Stimulated activated CD4-positive, alpha-beta T cell treated with anti-CD3 and anti-CD28 coated beads, Interleukin-4, amount 100 ng/mL, for 1 hour (primary cell): ENCODE measurements at regions not wholly inside any gene's neighbourhood (a gene's known extent, or its start where the extent isn't known, plus 50 kb on each side); places are given as distances from the start of the nearest gene placed in this dataset.

Source experiments
- DNase-seq: peaks from one replicate; pipeline ENCODE4 v3.0.0-alpha.2; 2020

DNA sequence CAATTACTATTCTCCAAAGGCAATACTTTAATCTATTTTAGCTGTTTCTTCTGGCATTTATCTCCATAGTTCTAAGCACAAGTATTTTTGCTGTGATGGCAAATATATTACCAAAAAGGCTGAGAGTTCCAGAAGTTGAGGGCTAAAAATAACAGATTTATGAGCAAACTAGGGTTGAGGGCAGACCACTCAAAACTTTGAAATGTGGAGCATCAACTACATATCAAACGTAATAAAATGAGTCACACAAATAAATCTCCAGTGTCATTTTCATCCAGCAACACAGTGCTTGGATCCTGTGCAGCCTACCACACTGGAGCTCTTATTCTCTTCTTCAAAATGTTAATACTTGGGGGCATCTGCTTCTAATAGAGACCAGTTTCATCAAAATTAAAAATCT lies 163.9 kb downstream of the HS3ST1 start:
- DNase-seq = no peak

DNA sequence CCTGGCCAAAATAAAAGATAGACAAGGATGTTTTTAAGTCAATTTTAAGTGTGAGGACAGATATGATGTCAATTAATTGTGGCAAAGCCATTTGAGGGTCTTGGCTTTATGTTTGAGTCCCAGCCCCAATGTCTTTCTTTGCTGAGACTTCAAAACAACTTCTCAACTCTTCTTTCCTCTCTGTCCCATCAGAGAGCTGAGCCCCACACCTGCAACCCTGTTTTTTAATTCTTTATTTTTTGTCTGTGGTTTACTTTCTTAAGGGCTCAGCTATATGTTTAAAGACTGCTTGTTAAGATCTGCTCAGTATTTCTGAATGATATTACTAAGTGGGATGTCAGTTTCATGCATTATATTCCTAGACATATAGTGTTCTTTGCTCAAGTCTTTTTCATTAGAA lies 164.3 kb downstream of the HS3ST1 start:
- no peak for DNase-seq

DNA sequence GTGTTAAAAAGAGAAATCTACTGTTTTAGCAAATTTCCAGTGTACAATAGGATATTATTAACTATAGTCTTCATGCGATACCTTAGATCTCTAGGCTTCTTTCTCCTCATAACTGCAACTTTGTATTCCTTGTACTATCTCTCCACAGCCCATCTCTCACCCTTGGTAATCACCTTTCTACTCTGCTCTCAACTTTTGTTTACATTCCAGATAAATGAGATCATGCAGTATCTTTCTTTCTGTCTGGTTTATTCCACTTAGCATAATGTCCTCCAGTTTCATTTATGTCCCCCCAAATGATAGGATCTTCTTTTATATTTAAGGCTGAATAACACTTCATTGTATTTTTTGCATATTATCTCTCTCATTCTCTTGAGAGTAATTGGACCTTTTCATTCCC lies 165.5 kb downstream of the HS3ST1 start:
- DNase-seq = no peak

DNA sequence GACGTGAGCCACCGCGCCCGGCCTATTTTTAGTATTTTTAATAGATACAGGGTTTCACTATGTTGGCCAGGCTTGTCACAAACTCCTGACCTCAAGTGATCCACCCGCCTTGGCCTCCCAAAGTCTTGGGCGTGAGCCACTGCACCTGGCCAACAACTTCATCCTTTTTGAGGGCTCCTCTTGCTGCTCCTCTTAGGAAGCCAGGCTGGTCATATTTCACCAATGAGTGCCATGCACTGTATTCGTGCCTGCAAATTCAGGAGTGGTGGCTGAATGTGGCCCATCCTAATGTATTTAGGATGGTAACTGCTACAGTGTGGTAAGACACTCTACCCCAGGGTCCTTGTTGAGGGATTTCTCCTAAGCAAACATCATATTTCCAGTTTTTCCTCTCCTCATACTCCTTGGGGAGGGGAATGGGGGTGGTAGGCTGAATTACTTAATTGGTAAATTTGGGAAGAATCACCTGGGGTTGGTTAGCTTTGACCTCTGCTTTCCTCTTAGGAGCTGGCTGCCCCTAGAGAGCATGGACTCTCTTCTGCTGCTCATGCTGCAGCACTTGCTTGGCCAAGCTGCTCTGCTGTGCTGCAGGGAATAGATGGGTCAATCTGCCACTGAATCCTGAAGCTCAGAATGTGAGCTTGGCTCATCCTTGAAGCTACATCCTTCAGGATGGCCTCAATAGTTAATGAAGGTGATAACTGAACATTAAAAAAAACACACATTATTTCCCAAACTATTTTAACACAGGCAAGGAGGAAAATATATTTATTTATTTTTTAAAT lies 167.4 kb downstream of the HS3ST1 start:
- no peak for DNase-seq

DNA sequence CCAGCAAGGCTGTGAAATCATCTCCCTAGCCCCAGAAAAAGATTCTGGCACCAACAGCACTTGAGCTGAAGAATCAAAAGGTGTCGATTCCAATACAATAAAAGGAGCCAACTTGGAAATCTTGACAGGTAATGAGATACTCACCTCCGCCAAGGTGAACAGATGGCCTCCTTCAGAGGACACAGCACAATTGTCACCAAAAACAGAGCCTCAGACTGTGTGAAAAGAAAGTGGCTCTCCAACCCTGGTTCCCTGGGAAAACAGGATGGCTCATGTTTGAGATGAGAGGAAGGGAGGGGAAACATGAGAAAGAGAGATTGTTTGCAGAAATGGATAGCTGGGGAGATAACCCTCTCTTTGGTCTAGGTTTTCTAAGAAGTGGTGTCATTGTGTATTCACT lies 168.9 kb downstream of the HS3ST1 start:
- DNase-seq = no peak

DNA sequence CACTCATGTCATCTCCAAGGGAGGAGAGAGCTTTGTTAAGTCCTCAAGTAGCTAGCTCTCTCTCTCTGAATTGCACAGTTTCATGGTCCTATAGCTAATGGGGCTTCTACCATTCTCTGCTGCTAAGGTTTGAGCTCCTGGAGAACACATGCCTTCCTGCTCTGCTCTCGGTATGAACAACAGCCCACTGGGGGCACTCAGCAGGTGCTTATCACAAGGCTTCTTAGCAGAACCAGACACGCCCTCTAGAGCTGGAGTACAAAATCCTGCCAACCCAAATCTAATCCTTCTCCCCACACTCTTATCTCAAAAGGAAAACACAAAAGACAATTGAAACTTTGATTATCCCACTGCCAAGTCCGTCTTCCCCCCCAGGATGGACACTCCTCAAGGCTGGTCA lies 176.5 kb downstream of the HS3ST1 start:
- DNase-seq = no peak

DNA sequence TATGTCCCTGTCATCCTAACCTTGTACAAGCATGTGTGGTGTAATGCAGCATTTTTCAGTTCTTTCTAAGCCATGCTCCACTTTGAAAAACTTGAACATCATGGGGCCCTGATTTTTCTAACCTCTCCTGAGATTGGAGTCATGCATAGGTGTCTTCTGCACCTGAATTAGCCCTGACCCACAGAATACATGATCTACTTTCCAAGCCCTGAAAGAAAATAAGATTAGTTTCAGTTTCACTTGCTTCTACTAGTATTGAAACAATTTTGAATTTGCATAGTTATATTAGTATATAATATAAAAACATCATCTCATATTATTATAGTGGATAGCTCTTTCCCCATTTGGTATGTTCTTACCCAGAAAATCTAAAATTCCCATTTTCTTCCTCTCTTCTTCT lies 178.2 kb downstream of the HS3ST1 start:
- DNase-seq = no peak

DNA sequence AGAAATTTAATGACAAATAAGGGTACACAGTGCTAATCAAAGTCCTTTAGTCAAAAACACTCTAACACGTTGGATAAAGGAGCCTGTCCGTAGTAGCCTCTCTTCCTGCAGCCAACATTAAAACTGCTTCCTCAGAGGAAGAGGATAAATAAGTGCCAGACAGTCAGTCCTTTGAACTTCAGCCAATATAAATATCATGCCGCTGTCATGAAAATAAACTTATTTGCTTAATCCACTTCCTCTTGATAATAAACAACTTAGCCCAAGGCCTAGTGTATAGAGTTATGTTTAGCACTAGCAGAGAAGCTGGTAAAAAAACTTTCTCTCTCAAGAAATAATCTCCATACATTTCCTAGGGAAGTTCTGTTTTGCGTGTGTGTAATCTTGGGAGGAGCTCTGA lies 196.7 kb downstream of the HS3ST1 start:
- no peak for DNase-seq

DNA sequence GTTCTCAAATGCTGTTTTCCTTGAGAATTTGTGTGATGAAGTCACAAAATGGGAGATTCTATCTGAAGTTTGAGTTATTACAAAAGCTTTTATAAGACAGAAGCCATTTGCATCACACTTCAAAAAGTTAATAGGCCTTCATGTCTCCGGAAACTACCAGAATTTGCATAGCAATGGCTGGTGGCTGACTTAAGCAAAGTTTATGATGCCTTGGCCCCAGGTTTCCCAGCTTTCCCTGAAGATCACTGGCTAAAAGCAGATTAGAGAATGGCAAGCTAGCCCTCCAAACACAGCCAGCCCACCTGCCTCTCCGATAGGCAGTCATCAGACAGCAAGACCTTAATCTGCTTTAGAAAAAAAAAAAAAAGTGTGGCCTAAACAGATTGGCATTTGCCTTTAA lies 197.8 kb downstream of the HS3ST1 start:
- no peak for DNase-seq

DNA sequence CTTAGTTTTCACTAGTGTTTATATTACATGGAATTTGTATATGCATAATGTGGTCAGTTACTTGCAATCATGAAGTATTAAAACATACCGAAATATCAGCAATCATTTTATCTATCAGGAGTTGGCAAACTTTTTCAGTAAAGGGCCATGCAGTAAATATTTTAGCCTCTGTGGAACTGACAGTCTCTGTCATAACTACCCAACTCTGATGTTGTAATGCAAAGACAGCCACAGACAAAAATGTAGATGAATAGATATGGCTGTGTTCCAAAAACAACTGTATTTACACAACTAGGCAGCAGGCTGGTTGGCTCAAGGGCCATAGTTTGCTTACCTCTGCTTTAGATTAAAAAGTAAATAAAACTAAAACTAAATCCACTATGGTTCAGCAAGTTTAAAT lies 200.2 kb downstream of the HS3ST1 start:
- DNase-seq = no peak

DNA sequence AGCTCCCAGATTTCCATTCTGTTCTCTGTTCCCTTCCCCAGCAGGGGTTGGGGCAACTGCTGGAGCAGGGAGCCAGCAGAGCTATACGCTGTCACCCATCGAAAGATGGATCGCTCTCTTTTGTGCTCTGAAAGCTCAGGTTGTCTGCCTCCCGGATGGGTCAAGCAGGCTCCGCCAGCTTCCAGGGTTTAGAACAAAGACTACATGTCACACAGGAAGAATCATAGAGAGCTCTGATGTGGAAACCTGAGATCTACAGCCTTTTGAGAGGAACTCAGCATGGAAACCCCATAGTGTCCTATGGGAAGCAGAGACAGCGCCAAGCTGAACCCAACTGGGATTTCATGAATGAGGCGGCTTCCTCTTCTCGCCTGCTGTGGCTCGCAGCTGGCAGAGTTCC lies 205.4 kb downstream of the HS3ST1 start:
- no peak for DNase-seq

DNA sequence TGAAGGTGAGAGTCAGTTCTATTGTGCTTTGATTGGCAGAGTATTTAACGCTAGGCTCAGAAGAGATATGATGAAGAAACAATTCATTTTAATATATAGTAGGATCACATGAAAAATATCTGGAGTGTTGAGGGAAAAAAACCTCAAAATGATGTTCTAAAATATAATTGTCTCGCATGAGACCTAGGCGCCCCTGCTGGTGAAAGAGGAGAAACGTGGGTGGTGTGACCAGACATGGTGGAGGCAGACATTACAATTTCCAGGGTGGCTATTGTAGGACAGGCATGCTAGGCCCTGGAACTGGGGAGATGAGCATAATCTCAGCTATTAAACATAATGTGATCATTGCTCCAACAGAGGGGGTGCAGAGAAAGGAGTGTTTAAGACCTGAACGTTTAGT lies 210.0 kb downstream of the HS3ST1 start:
- DNase-seq = no peak

DNA sequence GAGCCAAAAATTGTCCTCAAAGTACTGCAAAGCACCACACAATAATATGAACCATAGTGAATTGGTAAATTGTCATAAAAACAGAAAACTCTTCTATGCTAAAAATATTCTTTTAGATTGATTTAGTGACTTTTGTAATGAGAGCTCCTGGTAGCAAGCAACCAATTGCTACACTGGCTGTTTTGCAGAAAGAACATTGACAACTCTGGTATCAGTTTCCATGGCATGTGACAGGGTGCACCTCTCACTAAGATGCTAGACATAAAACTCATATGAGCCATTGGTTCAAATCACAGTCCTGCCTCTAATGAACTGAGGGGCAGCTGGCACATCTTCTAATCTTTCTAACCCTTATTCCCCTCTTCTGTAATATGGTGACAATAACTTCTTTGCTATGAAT lies 212.2 kb downstream of the HS3ST1 start:
- no peak for DNase-seq

DNA sequence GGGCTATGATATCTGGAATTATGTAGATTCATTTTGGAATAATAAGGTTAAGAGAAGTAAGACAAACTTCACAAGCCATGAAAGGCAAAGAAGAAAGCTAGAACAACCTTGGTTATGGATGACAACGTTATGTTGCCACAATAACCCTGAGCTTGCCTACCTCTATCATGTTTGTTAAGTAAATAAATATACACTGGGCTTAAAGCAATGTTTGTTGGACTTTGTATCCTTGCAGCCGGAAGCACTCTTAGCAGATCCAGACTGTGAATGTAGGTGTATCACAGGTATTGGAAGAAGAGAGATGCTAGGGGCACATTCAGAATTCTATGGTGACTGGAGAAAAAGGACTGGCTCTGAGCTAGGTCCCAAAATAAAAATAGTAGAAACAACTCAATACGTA lies 214.4 kb downstream of the HS3ST1 start:
- no peak for DNase-seq

DNA sequence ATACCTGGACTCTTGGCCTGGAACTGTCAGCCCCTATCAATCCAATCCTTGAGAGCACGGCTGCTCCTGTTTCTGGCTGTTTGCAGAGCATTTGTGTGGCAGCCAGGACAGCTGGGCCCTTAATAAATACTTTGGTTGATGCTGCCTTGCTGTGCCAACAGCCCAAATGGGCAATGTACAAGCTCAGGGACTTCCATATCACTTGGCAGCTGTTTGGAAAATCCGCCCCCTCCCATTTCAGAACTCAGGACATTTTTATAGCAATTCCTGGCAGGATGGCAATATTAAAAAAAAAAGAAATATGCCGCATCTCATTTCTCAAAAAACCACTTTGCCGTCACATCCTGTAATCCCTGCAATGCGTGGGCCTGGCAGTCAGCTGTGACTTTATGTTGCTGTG lies 218.9 kb downstream of the HS3ST1 start:
- DNase-seq = no peak

DNA sequence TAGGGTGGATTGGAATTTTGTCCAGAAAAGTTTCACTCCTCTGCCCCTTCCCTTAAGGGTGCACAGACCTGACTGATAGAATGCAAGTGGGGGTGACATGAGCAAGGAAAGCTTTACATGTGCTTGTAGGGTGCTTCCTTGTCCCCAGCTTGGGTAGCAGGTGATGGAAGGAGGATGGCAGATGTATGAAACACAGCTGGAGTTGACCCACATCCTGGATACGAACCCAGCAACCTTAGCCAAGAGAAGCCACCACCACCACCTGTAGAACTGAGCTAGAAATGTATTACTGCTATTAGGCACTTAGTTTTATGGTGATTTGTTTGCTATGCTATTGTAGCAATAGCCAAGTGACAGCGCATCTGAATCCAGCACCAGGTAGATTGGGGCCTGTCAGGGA lies 227.4 kb downstream of the HS3ST1 start:
- no peak for DNase-seq

DNA sequence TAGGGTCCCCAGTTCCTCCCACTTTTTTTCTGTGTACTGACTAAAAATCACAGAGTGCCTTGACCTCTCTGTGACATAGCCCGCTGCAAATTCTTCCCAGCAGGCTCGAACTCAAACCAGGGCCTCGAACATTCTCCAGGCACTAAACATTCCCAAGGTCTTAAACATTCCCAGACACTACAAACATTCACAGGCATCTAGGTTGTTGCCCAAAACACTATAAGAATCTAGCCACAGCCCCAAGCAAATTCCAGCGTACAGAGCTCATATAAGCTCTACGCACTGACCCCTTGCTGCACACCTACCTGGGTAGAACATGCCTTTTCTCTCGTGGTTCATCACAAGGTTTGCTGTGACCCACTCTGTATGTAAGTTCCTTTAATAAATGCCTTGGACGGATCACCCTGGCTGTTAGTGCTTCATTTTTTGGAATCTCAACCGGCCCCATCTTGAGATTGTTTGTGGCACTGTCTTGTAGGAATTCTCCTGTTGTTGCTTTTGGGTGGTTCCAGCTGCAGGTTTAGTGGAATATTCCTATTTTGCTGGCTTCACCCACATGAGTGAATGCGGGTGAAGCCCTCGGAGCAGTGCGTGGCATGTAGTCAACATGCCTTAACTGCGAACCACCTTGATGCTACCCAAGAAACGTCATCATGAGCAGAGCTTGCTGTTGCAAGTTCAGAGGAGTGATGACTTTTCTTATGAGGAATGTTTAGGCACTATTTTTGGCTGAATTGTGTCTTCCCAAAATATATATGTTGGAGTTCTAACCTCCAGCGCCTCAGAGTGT lies 230.0 kb downstream of the HS3ST1 start:
- no peak for DNase-seq

DNA sequence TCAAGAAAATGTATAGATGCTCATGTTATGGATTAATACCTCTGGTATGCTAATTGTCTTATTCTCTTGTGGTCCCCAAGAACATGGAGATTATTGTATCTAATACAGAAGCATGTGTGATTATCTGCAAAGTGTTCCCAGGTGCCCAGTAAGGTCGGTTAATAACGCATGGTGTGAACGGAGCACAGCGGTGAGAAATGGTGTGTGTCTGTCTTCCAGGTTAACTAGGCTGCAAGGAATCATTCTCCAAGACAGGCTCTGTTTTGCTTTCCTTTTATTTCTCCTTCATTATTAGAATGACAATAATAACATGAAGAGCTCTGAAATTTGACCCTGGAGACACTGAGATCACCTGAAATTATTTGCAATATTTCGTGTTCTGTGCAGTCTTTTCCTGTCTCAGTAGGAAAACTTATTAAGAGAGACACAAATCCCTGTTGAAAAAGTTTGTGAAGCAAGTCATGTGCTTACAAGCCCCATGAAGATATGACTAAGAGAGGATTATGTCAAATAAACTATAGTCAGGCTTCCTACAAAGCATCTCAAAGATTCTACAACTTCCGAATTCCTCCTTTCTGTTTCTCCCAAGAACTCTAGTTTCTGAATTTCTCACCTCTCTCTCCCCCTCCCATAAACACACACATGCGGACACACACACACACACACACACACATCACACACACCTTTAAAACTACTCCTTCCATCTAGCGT lies 230.9 kb downstream of the HS3ST1 start:
- no peak for DNase-seq

DNA sequence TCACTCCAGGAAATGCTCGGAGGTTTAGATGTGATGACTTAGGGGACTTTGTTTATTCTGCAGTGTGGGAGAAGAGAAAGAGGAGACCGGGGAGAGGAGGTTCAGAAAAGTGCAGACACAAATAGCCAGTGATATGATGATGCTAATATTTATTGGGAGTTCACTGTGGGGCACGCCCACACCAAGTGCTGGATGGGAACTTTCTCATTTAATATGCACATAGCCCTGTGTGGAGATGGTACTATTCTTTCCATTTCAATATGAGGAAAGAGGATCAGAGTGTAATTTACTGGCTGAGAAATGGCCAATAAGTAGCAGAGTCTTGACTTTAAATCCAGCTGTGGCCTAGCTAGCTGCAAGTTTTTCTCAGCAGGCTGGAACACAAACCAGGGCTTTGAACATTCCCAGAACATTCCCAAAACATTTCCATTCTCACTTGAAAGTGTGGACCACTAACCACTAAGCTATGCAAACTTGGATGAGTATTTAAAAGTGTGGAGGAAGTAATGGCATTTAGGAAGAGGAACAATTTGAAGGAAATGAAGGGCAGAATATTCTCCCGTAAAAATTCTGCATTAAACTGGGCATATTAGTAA lies 231.7 kb downstream of the HS3ST1 start:
- DNase-seq = no peak

DNA sequence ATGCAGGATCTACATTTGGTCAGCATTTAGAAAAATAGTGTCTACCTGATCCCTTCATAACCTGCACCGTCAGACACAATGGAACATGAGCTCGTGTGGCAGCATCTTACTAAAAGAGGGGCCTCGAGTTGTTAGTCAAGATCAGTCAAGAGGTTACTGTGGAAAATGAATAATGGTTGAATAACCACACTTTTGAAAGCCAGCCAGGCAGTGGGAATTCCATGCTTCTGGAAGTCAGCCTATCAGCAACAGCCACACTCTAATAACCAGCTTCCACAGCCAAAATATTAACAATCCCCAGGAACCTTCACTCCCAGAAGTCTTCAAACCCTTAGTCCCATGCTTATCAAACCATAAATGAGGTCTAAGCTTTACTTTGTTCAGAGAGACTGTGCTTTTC lies 234.3 kb downstream of the HS3ST1 start:
- DNase-seq = no peak

DNA sequence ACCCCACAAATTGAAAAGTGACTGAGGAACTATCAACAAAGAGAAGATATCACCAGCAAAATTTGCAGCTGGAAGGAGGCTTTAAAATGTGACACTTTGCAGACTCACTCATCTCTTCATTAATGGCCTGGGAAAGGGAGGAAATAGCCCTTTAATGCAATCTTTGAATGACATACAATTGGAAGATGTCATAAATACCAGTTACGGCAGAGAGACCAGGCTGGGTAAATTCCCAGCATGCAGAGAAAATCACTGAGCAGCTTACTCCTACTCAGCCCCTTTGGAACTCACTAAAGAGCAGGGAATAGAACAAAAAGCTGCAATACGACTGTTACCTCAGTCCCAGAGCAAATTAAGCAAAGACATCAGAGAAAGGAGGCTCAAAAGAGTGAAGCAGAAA lies 238.9 kb downstream of the HS3ST1 start:
- DNase-seq = no peak

DNA sequence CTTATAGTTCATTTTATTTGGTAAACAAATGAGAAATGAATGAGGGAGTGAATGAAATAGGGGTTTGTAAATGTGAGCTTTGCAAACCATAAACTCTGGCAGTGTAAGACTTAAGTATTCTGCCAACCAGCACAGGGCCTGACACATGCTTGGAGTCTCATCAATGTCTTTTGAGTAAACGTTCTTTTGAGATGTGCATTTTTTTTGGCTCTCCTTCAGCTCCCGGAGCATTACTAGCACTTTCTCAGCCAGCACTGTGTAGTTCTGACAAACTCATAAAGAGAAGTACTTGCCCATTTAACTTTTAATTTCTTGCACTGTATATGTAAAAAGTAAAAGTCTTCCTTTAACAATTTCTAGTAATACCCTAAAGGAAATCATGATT lies 245.3 kb downstream of the HS3ST1 start:
- no peak for DNase-seq

DNA sequence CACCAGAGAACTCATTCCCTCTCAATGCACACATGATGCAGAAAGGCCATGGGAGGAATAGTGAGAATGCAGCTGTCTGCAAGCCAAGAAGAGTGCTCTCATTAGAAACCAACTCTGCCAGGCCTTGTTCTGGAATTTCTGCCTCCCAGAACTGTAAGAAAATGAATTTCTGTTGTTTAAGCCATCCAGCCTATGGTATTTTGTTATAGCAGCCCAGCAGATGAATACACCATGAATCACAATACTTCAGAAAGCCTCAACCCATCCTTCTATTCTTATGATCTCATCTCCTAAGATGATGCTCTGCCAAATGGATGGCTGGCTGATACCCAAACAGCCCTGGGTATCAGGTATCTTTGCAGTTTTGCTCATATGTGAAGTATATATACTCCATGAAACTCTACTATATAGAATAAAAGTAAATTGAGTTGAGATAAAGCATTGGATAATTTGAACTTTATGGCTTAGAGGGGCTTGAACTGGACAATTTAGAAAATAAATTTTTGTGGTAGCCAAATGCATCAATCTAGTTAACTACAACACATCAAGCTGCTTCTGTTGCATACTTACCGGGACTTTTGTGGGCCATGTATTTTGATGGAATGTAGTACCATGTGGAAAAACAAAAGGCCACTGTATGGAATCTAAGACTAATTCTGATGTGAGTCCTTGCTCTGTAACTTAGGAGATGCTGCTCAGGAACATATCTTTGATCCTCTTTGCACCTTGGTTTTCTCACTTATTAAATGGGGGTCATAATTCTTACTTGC lies 245.9 kb downstream of the HS3ST1 start:
- no peak for DNase-seq
